ENCODE measurements at regions not wholly inside any gene's neighbourhood (a gene's known extent, or its start where the extent isn't known, plus 50 kb on each side); places are given as distances from the start of the nearest gene placed in this dataset.

DNA sequence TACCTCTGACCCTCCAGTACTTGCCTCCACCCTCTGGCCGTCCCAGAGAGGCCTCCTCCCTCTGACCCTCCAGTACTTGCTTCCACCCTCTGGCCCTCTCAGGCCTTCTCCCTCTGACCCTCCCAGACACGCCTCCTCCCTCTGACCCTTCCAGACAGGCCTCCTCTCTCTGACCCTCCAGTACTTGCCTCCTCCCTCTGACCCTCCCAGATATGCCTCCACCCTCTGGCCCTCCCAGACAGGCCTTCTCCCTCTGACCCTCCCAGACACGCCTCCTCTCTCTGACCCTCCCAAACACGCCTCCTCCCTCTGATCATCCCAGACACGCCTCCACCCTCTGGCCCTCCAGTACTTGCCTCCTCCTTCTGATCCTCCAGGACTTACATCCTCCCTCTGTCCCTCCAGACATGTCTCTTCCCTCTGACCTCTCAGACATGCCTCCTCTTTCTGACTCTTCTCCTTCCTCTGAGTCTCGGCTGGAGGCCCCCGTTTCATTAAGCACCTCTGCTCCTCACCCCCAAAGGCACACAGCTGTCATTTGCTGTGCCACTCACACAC is 71.9 kb downstream of the PHETA1 start:
- BruUV-seq (replicated peaks) = no TSS peak

More for the DNA sequence above, 71.9 kb downstream of the PHETA1 start:
- Histone ChIP-seq H3K79me2 (ENCODE audit: control insufficient read depth, insufficient read depth, low read length) (no peaks in the 10 kb centered on the region), H4K20me1 (ENCODE audit: control insufficient read depth, insufficient read depth) (no peaks in the 10 kb centered on the region), H3K4me2 (ENCODE audit: control insufficient read depth, insufficient read depth) (no peak overlapping the region), H3K27ac (ENCODE audit: control insufficient read depth, insufficient read depth) (no peak overlapping the region), H3K27me3 (replicated peaks in 1 of 2; ENCODE audit: control insufficient read depth in 2 of 2, insufficient read depth in 2 of 2, low read length in 1 of 2) (no peaks in the 10 kb centered on the region), H3K4me1 (ENCODE audit: control insufficient read depth, insufficient read depth, low read length) (no peaks in the 10 kb centered on the region), H2AFZ (ENCODE audit: control insufficient read depth, low read depth, low read length) (no peak overlapping the region), H3K9me3 (replicated peaks; ENCODE audit: control insufficient read depth, insufficient read depth, low read length) (no peaks in the 10 kb centered on the region; the same call in 2 of the 3 replicates), H3K9ac (ENCODE audit: control insufficient read depth, insufficient read depth, low read length) (no peak overlapping the region), H3K4me3 (no peak overlapping the region), H3K36me3 (ENCODE audit: control insufficient read depth in 2 of 2, insufficient read depth in 2 of 2, low read length in 1 of 2) (no peaks in the 10 kb centered on the region)
- FAIRE-seq = no peak
- ChIA-PET POLR2A (no interaction called here), SMC1A (ENCODE audit: uncharacterized antibody, unreplicated experiment) (no interaction called here), RAD21 (ENCODE audit: unreplicated experiment) (no interaction called here), CTCF (no interaction called here)
- intact Hi-C loops (cut with micrococcal nuclease; ENCODE audit: unreplicated experiment) = no loop called here
- in situ Hi-C loops (cut with MboI) = no loop called here
- ATAC-seq = no peak
- TF ChIP-seq IRF4 (IDR thresholded peaks at IDR 0.05; ENCODE audit: low read depth, low read length) (no peak), ZSCAN29 (IDR thresholded peaks at IDR 0.05) (no peak), TAF1 (IDR thresholded peaks at IDR 0.05; ENCODE audit: borderline replicate concordance, low read depth, low read length) (no peak), KDM1A (IDR thresholded peaks at IDR 0.05; ENCODE audit: borderline replicate concordance) (no peak), E2F8 (IDR thresholded peaks at IDR 0.05; ENCODE audit: low read depth, partially characterized antibody) (no peak), TBL1XR1 (IDR thresholded peaks at IDR 0.05; ENCODE audit: low read depth, low read length) (no peak), USF1 (IDR thresholded peaks at IDR 0.05; ENCODE audit: borderline replicate concordance, extremely low read length, insufficient read depth, low read depth, low read length) (no peak), ZBTB33 (IDR thresholded peaks at IDR 0.05) (no peak), ZZZ3 (IDR thresholded peaks at IDR 0.05; ENCODE audit: control insufficient read depth, insufficient read length, low read depth) (no peak)
- DNase-seq (ENCODE audit: low read depth, low spot score) = no peak
- WGBS (ENCODE audit: insufficient coverage, insufficient replicate concordance, low lambda C conversion rate, missing lambda C conversion rate) = 19% methylated on average over 7 of the region's 7 CpGs
